Endothelial cell of hepatic sinusoid (primary cell): ENCODE measurements at regions not wholly inside any gene's neighbourhood (a gene's known extent, or its start where the extent isn't known, plus 50 kb on each side); places are given as distances from the start of the nearest gene placed in this dataset.
"Not testable (repeated sequence)": the region's sequence is repeated elsewhere in the genome, so short reads cannot be mapped to it uniquely, and the experiment has no call there.

Experiments used
- in situ Hi-C: cut with HindIII; loops from 2 replicates; pipeline ENCODE4 v1.10.0; 2017; ENCODE audit warnings: low sequenced_read_pairs

GRCh38 chr18:25516121-25516520 is 164.2 kb upstream of the ZNF521 start:
- in situ Hi-C loops: no loop called here

- in situ Hi-C loops: no loop called here
Observed at GRCh38 chr18:25510096-25510495, 158.1 kb upstream of the ZNF521 start.

GRCh38 chr18:25503567-25504081 is 151.7 kb upstream of the ZNF521 start:
- in situ Hi-C loops: no loop called here

- in situ Hi-C loops: no loop called here
Observed at GRCh38 chr18:25497151-25497794, 145.3 kb upstream of the ZNF521 start.

- in situ Hi-C loops: no loop called here
Observed at GRCh38 chr18:25496544-25496943, 144.6 kb upstream of the ZNF521 start.

- in situ Hi-C loops: no loop called here
Observed at GRCh38 chr18:25495606-25496005, 143.6 kb upstream of the ZNF521 start.

GRCh38 chr18:25494888-25495287 is 142.9 kb upstream of the ZNF521 start:
- in situ Hi-C loops: no loop called here

GRCh38 chr18:25493401-25493800 is 141.4 kb upstream of the ZNF521 start:
- in situ Hi-C loops: no loop called here

- in situ Hi-C loops: no loop called here
Observed at GRCh38 chr18:25490316-25490715, 138.3 kb upstream of the ZNF521 start.

GRCh38 chr18:25473008-25473407 is 121.0 kb upstream of the ZNF521 start:
- in situ Hi-C loops: no loop called here

GRCh38 chr18:25470756-25471524 is 119.0 kb upstream of the ZNF521 start:
- in situ Hi-C loops: not testable (repeated sequence)

GRCh38 chr18:25470062-25470461 is 118.1 kb upstream of the ZNF521 start:
- in situ Hi-C loops: no loop called here

GRCh38 chr18:25469489-25469888 is 117.5 kb upstream of the ZNF521 start:
- in situ Hi-C loops: no loop called here

- in situ Hi-C loops: no loop called here
Observed at GRCh38 chr18:25467226-25467987, 115.4 kb upstream of the ZNF521 start.

- in situ Hi-C loops: no loop called here
Observed at GRCh38 chr18:25465152-25465732, 113.3 kb upstream of the ZNF521 start.

GRCh38 chr18:25464227-25464626 is 112.3 kb upstream of the ZNF521 start:
- in situ Hi-C loops: no loop called here

GRCh38 chr18:25463726-25464125 is 111.8 kb upstream of the ZNF521 start:
- in situ Hi-C loops: no loop called here

- in situ Hi-C loops: no loop called here
Observed at GRCh38 chr18:25459814-25460213, 107.8 kb upstream of the ZNF521 start.

- in situ Hi-C loops: no loop called here
Observed at GRCh38 chr18:25457601-25458000, 105.6 kb upstream of the ZNF521 start.

- in situ Hi-C loops: no loop called here
Observed at GRCh38 chr18:25457126-25457525, 105.2 kb upstream of the ZNF521 start.

- in situ Hi-C loops: no loop called here
Observed at GRCh38 chr18:25456334-25457010, 104.5 kb upstream of the ZNF521 start.
